HG03196 (cell line): ENCODE measurements at regions not wholly inside any gene's neighbourhood (a gene's known extent, or its start where the extent isn't known, plus 50 kb on each side); places are given as distances from the start of the nearest gene placed in this dataset.
"Not testable (repeated sequence)": the region's sequence is repeated elsewhere in the genome, so short reads cannot be mapped to it uniquely, and the experiment has no call there.

Experiments
- ATAC-seq: cut with Tn5 transposase; IDR thresholded peaks from one replicate; pipeline ENCODE4 v1.9.1; 2021; ENCODE audit not compliant: unreplicated experiment

- no peak for ATAC-seq
Measured at GRCh38 chr4:12403175-12403574, 974.5 kb upstream of the HS3ST1 start.

GRCh38 chr4:12399781-12400180 lies 971.1 kb upstream of the HS3ST1 start:
- ATAC-seq = no peak

- no peak for ATAC-seq
Measured at GRCh38 chr4:12393631-12394262, 965.1 kb upstream of the HS3ST1 start.

- no peak for ATAC-seq
Measured at GRCh38 chr4:12389604-12390003, 960.9 kb upstream of the HS3ST1 start.

GRCh38 chr4:12382567-12382966 lies 953.9 kb upstream of the HS3ST1 start:
- ATAC-seq = no peak

GRCh38 chr4:12379191-12379590 lies 950.5 kb upstream of the HS3ST1 start:
- ATAC-seq = no peak

- no peak for ATAC-seq
Measured at GRCh38 chr4:12375805-12376204, 947.1 kb upstream of the HS3ST1 start.

GRCh38 chr4:12365869-12366268 lies 937.2 kb upstream of the HS3ST1 start:
- ATAC-seq = not testable (repeated sequence)

GRCh38 chr4:12360391-12360790 lies 931.7 kb upstream of the HS3ST1 start:
- no peak for ATAC-seq

- ATAC-seq = no peak
Measured at GRCh38 chr4:12359420-12359819, 930.7 kb upstream of the HS3ST1 start.

- ATAC-seq = not testable (repeated sequence)
Measured at GRCh38 chr4:12333083-12333482, 904.4 kb upstream of the HS3ST1 start.

- ATAC-seq = no peak
Measured at GRCh38 chr4:12324965-12325364, 896.3 kb upstream of the HS3ST1 start.

GRCh38 chr4:12319765-12320164 lies 891.1 kb upstream of the HS3ST1 start:
- ATAC-seq = no peak

GRCh38 chr4:12304905-12305304 lies 876.2 kb upstream of the HS3ST1 start:
- no peak for ATAC-seq

- ATAC-seq = no peak
Measured at GRCh38 chr4:12296366-12296765, 867.7 kb upstream of the HS3ST1 start.

GRCh38 chr4:12293906-12294525 lies 865.3 kb upstream of the HS3ST1 start:
- no peak for ATAC-seq

GRCh38 chr4:12286351-12286750 lies 857.7 kb upstream of the HS3ST1 start:
- no peak for ATAC-seq

GRCh38 chr4:12270546-12270945 lies 841.9 kb upstream of the HS3ST1 start:
- ATAC-seq = no peak

- ATAC-seq = no peak
Measured at GRCh38 chr4:12265554-12265953, 836.9 kb upstream of the HS3ST1 start.

- ATAC-seq = no peak
Measured at GRCh38 chr4:12260453-12260852, 831.8 kb upstream of the HS3ST1 start.

- no peak for ATAC-seq
Measured at GRCh38 chr4:12244973-12245372, 816.3 kb upstream of the HS3ST1 start.

GRCh38 chr4:12242354-12242753 lies 813.7 kb upstream of the HS3ST1 start:
- ATAC-seq = no peak
